GM21576 (cell line): ENCODE measurements at regions not wholly inside any gene's neighbourhood (a gene's known extent, or its start where the extent isn't known, plus 50 kb on each side); places are given as distances from the start of the nearest gene placed in this dataset.
"Not testable (repeated sequence)": the region's sequence is repeated elsewhere in the genome, so short reads cannot be mapped to it uniquely, and the experiment has no call there.

Experiments used
- ATAC-seq: cut with Tn5 transposase; IDR thresholded peaks from one replicate; pipeline ENCODE4 v1.9.1; 2021; ENCODE audit warnings: mild to moderate bottlenecking, moderate library complexity; ENCODE audit not compliant: unreplicated experiment

DNA sequence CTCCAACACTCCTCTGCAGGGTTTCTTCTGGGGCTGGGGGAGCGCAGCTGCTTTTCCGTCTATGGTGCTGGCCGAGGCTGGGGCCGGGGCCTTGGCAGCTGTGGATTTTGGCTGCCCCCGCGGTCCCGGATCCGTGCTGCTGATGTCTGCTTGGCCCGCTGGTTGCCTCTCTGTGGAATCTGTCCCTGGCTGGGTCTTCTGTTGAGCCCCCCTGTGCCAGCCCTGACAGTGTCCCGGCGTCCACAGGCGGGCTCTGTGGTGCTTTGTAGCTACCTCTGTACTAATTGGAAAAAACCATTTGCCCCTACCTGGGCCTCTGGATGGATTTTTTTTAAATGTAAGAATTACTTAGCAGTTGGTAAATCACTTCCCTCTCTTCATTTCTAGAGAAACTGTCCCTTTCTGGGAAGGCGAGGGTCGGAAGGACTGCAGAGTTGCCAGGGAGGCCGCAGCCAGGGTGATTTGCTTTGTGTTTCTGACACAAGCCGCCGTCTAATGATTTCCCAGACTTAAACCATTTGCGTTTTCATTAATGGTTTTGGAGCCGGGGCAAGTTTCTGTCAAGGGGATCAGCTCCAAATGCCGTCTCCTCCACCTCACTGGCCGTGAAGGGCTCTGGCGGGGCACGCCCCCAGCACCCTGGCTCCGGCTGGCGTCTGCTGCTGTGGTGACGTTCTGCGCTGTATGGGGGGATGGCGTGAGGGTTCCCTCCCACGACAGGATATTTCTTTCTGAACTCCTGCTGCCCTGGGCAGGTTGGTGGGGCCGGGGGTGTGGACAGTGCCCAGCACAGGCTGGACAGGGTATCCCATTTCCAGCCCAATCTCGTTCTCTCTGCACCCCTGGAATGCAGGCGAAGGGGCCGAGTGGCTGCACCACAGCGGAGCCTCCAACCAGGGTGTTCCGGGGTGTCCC is 201.7 kb downstream of the LAT start:
- ATAC-seq, result not testable (repeated sequence)

GRCh38 chr16:29185872-29186271 is 201.0 kb downstream of the LAT start:
- not testable (repeated sequence) for ATAC-seq

DNA sequence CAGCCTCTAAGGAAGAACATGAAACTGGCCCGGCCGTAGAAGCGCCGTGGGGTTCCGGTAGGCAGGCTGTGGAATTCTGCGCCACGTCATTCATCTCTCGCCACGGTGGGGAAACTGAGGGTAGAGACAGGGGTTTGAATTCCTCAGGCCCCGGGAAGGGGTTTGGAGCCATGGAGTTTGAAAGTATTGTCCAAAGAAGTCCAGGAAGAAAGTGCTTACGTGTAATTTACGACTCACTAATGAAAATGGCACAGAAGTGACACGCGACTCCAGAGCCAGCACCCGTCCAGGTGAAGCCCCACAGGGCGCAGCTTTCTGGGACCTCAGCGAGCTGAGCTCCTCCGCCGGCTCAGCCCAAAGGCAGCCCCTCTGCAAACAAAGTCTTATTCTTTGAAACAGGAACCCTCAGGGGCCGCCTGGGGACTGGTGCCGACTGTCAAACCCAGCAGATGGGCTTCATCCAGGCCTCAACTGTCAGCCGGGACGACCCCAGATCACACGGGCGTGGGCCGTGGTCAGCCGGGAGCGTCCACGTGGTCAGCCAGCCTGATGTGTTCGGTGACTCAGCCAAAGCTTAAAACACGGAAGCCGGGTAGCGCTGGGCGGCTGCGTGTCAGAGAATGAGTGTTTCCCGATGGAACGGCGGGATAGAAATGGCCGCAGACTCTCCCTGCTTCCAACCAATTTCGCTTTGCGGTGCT is 200.0 kb downstream of the LAT start:
- ATAC-seq, result not testable (repeated sequence)

DNA sequence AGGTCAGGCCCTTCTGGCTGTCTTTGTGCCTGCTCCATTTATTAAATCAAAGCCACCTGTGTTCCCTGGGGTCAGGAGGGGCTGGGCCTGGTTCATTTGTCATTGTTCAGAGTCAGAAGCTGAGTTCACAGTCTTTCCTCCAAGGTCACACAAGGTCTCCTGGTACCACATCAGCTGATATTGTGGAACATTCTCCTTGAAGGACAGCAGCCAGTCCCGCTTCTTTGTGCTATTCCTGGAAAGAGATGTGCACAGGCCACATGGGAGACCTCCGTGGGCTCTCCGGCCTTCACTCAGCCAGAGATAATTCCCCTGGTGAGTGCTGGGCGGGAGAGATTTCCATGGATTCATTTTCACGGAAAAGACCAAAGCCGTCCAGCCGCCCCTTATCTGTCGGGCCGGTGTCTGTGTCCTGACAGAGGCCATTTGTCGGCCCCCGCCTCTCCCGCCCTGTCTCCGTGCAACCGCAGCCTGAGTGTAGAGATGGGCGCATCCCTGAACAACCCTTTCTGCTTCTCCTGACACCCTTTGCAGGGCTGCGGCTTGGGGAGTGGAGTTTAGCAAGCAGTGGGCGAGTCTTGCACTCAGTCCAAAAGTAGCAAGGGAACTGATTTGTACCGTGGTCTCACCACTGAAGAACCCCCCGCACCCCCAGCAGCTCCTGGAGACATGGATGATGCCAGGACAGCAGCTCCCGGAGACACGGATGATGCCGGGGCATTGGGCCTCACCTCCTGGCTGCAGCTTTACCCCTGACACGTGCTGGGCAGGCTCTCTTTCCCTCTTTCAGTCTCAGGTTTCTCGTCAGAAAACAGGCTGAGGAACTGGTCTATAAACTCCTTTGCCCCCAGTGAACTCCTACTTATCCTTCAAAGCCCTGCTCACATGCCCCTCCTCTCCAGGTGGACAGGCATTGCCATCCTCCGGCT is 198.4 kb downstream of the LAT start:
- not testable (repeated sequence) for ATAC-seq

- ATAC-seq, result no peak
Measured at GRCh38 chr16:29182501-29182900, 197.6 kb downstream of the LAT start.

GRCh38 chr16:29181921-29182411 is 197.1 kb downstream of the LAT start:
- not testable (repeated sequence) for ATAC-seq

DNA sequence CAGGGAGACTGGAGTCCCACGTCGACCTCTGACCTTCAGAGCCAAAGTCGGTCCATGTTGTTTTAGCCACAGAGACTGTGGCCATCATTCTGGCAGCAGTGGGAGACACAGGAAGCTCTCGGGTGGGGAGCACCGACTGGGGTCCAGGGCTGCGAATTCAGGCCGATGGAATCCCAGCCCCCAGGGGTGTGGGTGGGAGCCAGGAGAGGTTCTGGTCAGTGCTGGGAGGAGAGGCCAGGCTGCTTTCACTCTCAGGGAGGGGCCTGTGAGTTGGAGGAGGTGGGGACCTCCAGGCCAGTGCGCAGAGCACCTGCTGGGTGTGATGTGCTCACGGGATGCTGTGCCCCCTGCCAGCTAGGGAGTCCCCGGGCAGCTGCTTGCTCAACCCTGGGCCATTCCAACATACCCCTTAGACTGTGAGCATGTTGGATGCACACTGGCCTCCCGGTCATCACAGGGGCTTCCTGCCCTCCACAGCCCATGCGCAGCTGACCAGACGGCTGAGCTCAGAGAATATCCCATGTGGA is 196.5 kb downstream of the LAT start:
- not testable (repeated sequence) for ATAC-seq

DNA sequence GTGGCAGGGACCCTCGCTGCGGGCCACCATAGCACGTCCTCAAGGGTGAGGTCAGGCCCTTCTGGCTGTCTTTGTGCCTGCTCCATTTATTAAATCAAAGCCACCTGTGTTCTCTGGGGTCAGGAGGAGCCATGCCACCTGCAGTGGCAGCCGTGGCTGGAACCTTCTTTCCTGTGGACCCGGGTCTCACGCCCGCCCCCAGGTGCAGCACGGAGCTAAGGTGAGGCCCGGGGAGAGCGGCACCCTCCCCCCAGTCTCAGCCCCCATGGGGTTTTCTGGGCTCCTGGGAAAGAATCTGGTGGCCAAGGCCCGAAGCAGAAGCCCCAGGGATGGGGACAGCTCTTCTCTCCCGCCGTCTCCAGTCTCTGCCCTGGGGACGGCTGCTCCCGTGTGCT is 195.4 kb downstream of the LAT start:
- ATAC-seq, result not testable (repeated sequence)

DNA sequence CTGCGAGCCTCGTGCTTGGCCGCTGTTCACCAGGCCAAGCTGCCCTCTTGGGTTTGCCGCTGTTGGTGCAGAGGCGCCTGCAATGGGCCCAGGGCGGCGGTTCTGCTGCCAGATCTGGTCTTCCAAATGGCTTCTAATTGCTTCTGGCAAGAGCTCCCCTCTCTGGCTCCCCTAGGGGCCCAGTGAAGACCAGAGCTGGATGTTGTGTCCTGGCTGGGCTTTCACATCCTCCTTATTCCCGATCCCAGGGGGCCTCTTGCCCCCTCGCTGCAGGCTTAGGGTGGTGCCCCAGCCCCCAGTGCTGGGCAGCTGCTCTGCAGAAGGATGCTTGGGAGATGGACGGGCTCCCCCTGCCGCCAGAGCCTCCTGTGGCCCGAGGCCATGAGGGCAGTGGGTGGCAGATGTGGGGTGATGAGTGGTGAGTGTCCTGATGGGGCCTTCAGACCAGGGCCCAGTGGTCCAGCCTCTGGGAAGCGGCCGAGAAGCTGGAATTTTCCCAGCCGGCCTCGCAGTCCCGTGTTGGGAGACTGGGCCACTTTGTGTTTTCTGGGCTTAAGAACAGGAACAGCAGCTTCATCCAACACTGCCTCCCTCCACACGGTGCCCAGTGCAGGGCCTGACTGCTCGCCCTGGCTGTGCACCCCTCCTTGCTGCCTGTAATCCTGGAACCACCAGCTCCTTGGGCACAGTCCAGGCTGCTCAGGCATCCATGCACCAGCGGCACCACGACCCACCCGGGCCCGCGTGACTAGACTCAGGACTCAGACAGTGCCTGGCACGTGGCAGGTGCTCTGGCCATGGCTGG is 194.8 kb downstream of the LAT start:
- not testable (repeated sequence) for ATAC-seq

GRCh38 chr16:29177888-29178726 is 193.3 kb downstream of the LAT start:
- ATAC-seq, result not testable (repeated sequence)

DNA sequence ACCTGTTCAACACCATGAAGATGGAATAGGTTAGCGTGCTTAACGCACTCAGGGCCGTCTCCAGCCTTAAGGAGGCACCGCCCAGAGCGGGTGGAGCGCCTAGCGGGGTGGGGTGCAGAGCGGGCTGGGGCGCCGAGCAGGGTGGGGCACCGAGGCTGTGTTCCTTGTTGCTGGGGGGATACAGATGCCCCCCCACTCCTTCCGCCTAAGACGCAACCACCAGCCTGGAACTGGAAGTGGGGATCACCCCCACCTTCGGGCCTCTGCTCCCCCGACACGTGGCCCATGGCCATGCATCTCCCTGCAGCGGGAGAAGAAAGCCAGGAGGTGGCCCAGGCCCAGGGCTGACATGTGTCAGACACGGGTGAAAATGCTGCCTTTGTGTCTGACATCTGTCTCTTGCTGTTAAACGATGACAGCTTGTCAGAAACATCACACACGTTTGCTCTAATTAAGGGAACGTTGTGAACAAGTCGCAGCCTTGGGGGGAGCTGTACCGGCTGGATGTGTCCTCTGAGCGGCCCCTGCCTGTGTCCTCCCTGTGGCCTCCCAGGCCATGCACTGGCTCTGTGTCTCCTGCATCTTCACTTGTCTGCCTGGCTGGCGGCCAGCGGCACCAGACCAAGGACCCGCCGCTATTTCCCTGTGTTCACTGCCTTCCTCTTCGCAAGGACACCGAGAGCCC is 192.5 kb downstream of the LAT start:
- not testable (repeated sequence) for ATAC-seq

DNA sequence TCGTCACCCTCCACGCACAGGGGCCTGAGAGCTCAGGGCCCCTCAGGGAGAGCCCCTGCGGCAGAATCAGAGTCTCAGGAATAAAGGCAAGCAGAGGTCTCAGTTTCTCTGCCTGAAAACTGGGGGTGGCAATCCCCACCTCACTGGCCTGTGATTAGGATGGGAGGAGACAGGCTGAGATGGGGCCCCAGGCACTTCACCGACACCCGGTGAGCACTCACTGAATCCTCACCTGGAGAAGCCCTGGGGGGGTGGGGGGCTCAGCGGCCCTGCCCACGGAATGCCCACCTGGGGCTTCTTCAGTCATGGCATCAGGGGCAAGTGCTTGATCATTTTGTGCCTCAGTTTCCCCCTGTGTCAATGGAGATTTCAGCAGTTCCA is 192.0 kb downstream of the LAT start:
- not testable (repeated sequence) for ATAC-seq

DNA sequence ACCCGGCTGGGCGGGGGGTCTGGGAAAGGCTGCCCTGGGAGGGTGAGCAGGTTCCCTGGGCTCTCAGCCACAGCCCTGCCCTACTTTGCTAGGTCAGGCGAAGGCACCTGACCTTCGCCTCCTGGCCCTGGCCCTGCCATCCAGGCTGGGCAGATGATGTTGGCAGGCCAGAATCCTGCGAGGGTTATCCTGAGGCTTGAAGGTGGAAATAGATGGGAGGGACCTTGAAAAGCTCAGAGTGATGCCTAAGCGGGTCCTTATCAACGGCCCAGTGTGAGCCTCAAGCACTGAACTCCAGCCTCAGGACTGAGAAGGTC is 191.3 kb downstream of the LAT start:
- ATAC-seq, result not testable (repeated sequence)

DNA sequence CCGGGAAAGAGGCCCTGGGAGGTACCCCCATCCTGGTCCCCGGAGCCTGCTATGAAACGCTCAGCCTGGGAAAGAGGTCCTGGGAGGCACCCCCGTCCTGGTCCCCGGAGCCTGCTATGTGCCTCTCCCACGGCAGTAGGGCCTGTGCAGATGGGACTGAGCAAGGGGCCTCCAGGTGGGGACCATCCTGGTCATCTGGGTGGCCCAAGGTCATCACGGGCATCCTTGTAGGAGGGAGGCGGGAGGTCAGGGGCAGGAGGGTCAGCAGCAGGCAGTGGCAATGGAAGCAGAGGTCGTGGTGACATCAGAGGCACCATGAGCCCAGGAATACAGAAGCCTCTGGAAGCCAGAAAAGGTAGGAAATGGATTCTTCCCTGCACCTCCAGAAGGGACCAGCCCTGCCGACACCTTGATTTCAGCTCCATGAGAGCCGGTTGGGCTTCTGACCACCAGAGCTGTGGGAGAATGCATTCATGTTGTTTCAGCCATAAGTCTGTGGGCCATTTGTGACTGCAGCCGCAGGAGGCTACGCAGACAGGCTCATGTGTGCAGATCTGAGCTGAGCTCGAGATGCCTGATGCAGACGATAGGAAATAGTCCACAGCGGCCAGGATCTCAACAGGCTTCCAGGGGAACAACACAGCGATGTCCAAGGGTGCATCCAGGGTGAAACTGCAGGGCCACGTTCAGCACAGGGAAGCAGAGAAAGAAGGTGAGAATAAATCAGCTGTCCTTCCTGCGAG is 190.7 kb downstream of the LAT start:
- not testable (repeated sequence) for ATAC-seq

GRCh38 chr16:29173371-29174305 is 188.8 kb downstream of the LAT start:
- ATAC-seq, result not testable (repeated sequence)

DNA sequence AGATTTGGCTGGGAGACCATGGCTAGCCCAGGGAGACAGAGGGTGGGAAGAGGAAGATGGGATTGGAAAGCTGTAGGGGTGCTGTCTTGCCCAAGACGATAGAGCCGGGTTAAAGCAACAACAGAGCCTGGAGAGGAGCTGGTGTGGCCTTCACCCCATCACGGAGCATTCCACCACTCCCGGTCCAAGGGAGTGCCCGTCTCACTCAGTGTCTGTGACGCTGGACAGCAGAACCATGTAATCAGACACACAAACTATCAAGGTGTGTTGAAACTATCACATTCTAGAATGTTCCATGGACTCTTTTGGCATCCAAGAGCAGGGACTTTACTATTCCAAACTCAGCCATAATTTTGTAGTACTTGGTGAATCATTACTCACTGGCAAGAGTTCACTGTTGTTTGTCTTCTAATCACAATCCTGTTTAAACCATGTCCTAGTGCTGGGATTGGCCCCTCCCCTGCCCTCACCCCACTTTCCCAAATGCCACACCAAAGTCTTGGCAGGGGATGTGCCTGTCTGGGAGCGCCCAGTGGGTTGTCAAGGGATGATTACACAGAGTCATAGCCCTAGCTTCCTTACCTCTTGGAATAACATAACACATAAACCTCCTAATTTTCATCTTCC is 187.4 kb downstream of the LAT start:
- ATAC-seq, result not testable (repeated sequence)
